Thoracic aorta (tissue), 2 donors: ENCODE measurements at regions not wholly inside any gene's neighbourhood (a gene's known extent, or its start where the extent isn't known, plus 50 kb on each side); places are given as distances from the start of the nearest gene placed in this dataset.

Experiments
- ATAC-seq: fragments of 150-250 bp; one replicate; pipeline ENCODE4 v1.8.0; 2017; ENCODE audit warnings: low read depth; ENCODE audit not compliant: insufficient number of reproducible peaks, low FRiP score
- DNase-seq: peaks from one replicate; pipeline ENCODE4 v3.0.0-alpha.2; 2020; ENCODE audit warnings: low spot score
- H3K27ac ChIP-seq, 2 donors: fragments of 200-600 bp; sonication (generic); 1 replicate in 1 of 2; 2 replicates in 1 of 2; pipeline ENCODE4 v1.5.1; 2016; ENCODE audit warnings: mild to moderate bottlenecking in 2 of 2, moderate library complexity in 2 of 2
- H3K27me3 ChIP-seq: fragments of 200-600 bp; sonication (generic); replicated peaks from 2 replicates; pipeline ENCODE4 v1.6.0; 2016; ENCODE audit warnings: mild to moderate bottlenecking; ENCODE audit not compliant: insufficient read depth
- H3K36me3 ChIP-seq: fragments of 200-600 bp; sonication (generic); one replicate; pipeline ENCODE4 v1.5.1; 2016
- H3K4me1 ChIP-seq, 2 donors: fragments of 200-600 bp; sonication (generic); 1 replicate in 1 of 2; 2 replicates in 1 of 2; pipeline versions ENCODE4 v1.5.1 to v1.6.0; 2016; ENCODE audit warnings: low read depth in 2 of 2, mild to moderate bottlenecking in 1 of 2; ENCODE audit not compliant: control insufficient read depth in 1 of 2
- H3K4me3 ChIP-seq: fragments of 200-600 bp; sonication (generic); 2 replicates; pipeline ENCODE4 v1.5.1; 2016; ENCODE audit warnings: mild to moderate bottlenecking
- H3K9me3 ChIP-seq: fragments of 200-600 bp; sonication (generic); 2 replicates; pipeline ENCODE4 v1.5.1; 2016
- CTCF ChIP-seq: fragments of 200-600 bp; sonication (generic); IDR thresholded peaks from one replicate; pipeline ENCODE4 v1.5.1; 2019; ENCODE audit warnings: antibody characterized with exemption

GRCh38 chr2:64840426-64840881 lies 148.7 kb upstream of the SLC1A4 start:
- Histone ChIP-seq H3K27ac (no peak overlapping the region), H3K4me3 (peak overlapping the region; percentile 11), H3K9me3 (no peaks in the 10 kb centered on the region), H3K27me3 (no peaks in the 10 kb centered on the region), H3K4me1 (peaks cover 0 to 17% of the 10 kb centered on the region in 2 donors), H3K36me3 (no peaks in the 10 kb centered on the region)
- ATAC-seq (no peak), DNase-seq (no peak)
- no peak for TF ChIP-seq CTCF

- Histone ChIP-seq H3K36me3 (no peaks in the 10 kb centered on the region), H3K4me1 (peaks cover 5 to 17% of the 10 kb centered on the region in 2 donors), H3K27ac (no peak overlapping the region), H3K27me3 (no peaks in the 10 kb centered on the region), H3K9me3 (no peaks in the 10 kb centered on the region), H3K4me3 (no peak overlapping the region)
- TF ChIP-seq CTCF: no peak
- ATAC-seq: no peak
- DNase-seq: no peak
Measured at GRCh38 chr2:64841461-64841860, 147.7 kb upstream of the SLC1A4 start.

GRCh38 chr2:64842030-64842429 lies 147.2 kb upstream of the SLC1A4 start:
- DNase-seq (no peak), ATAC-seq (no peak)
- H3K27ac ChIP-seq: no peak overlapping the region
- H3K9me3 ChIP-seq: no peaks in the 10 kb centered on the region
- no peaks in the 10 kb centered on the region for H3K36me3 ChIP-seq
- no peaks in the 10 kb centered on the region for H3K27me3 ChIP-seq
- no peak overlapping the region for H3K4me3 ChIP-seq
- TF ChIP-seq CTCF: no peak
- H3K4me1 ChIP-seq: peaks cover 5 to 17% of the 10 kb centered on the region in 2 donors

- no peak overlapping the region for H3K27ac ChIP-seq
- H3K4me3 ChIP-seq: no peak overlapping the region
- no peaks in the 10 kb centered on the region for H3K27me3 ChIP-seq
- no peak for TF ChIP-seq CTCF
- H3K9me3 ChIP-seq: no peaks in the 10 kb centered on the region
- no peaks in the 10 kb centered on the region for H3K36me3 ChIP-seq
- no peak for DNase-seq
- ATAC-seq: no peak
- H3K4me1 ChIP-seq: peaks cover 5 to 15% of the 10 kb centered on the region in 2 donors
Measured at GRCh38 chr2:64844087-64844486, 145.1 kb upstream of the SLC1A4 start.

- H3K9me3 ChIP-seq: no peaks in the 10 kb centered on the region
- ATAC-seq: no peak
- no peak for DNase-seq
- H3K27me3 ChIP-seq: no peaks in the 10 kb centered on the region
- H3K27ac ChIP-seq: no peak overlapping the region
- no peak overlapping the region for H3K4me3 ChIP-seq
- TF ChIP-seq CTCF: no peak
- peaks cover 5 to 10% of the 10 kb centered on the region in 2 donors for H3K4me1 ChIP-seq
- H3K36me3 ChIP-seq: no peaks in the 10 kb centered on the region
Measured at GRCh38 chr2:64845273-64845905, 143.8 kb upstream of the SLC1A4 start.
